Liver (tissue), 7 donors: ENCODE measurements at regions not wholly inside any gene's neighbourhood (a gene's known extent, or its start where the extent isn't known, plus 50 kb on each side); places are given as distances from the start of the nearest gene placed in this dataset.

Experiments used
- DNase-seq: peaks from one replicate; pipeline ENCODE4 v3.0.0-alpha.2; 2017; ENCODE audit warnings: low spot score
- H3K27ac ChIP-seq, 2 donors: one replicate each; pipeline ENCODE4 v1.7.0; 2013; ENCODE audit warnings: inconsistent platforms in 2 of 2, low read length in 2 of 2, control low read depth in 1 of 2, low read depth in 1 of 2, mild to moderate bottlenecking in 1 of 2
- H3K27me3 ChIP-seq, 4 donors: one replicate each; pipeline versions ENCODE4 v1.6.1 to v1.7.0; 2013; ENCODE audit warnings: low read length in 3 of 4, inconsistent platforms in 1 of 4, mild to moderate bottlenecking in 1 of 4, moderate library complexity in 1 of 4; ENCODE audit not compliant: control insufficient read depth in 4 of 4, insufficient read depth in 4 of 4
- H3K36me3 ChIP-seq, 4 donors: one replicate each; pipeline versions ENCODE4 v1.6.1 to v1.7.0; 2013; ENCODE audit warnings: low read length in 3 of 4, mild to moderate bottlenecking in 3 of 4, low read depth in 1 of 4, moderate library complexity in 1 of 4; ENCODE audit not compliant: control insufficient read depth in 4 of 4, insufficient read depth in 3 of 4
- H3K4me1 ChIP-seq, 4 donors: one replicate each; pipeline versions ENCODE4 v1.6.1 to v1.7.0; 2013; ENCODE audit warnings: low read length in 3 of 4, mild to moderate bottlenecking in 3 of 4, moderate library complexity in 1 of 4; ENCODE audit not compliant: control insufficient read depth in 4 of 4, insufficient read depth in 4 of 4
- H3K4me3 ChIP-seq, 3 donors: one replicate each; pipeline versions ENCODE4 v1.6.1 to v1.7.0; 2013; ENCODE audit warnings: low read length in 3 of 3, control low read depth in 1 of 3, low read depth in 1 of 3, mild to moderate bottlenecking in 1 of 3
- H3K9ac ChIP-seq, 2 donors: one replicate each; pipeline ENCODE4 v1.7.0; 2013; ENCODE audit warnings: low read length in 2 of 2, mild to moderate bottlenecking in 2 of 2, moderate library complexity in 2 of 2, control low read depth in 1 of 2, low read depth in 1 of 2
- H3K9me3 ChIP-seq, 4 donors: one replicate each; pipeline versions ENCODE4 v1.6.1 to v1.7.0; 2013; ENCODE audit warnings: low read length in 3 of 4; ENCODE audit not compliant: control insufficient read depth in 4 of 4
- EGR1 ChIP-seq, 2 donors: IDR thresholded peaks; 2 replicates each; pipeline ENCODE4 v1.6.1; 2016 to 2018; ENCODE audit warnings: antibody characterized with exemption in 2 of 2, low read depth in 2 of 2
- GABPA ChIP-seq, 2 donors: IDR thresholded peaks in 1 of 2; conservative IDR thresholded peaks in 1 of 2; 2 replicates each; pipeline ENCODE4 v1.6.1; 2016; ENCODE audit warnings: antibody characterized with exemption in 2 of 2, mild to moderate bottlenecking in 1 of 2, moderate library complexity in 1 of 2
- HNF4A ChIP-seq, 2 donors: conservative IDR thresholded peaks; 2 replicates each; pipeline ENCODE4 v1.6.1; 2016; ENCODE audit warnings: antibody characterized with exemption in 2 of 2, mild to moderate bottlenecking in 2 of 2
- JUND ChIP-seq, 2 donors: IDR thresholded peaks; 2 replicates each; pipeline ENCODE4 v1.6.1; 2016; ENCODE audit warnings: antibody characterized with exemption in 2 of 2
- NR2F2 ChIP-seq: IDR thresholded peaks from 2 replicates; pipeline ENCODE4 v1.6.1; 2016; ENCODE audit warnings: antibody characterized with exemption
- RAD21 ChIP-seq, 2 donors: IDR thresholded peaks; 2 replicates each; pipeline ENCODE4 v1.6.1; 2016; ENCODE audit warnings: antibody characterized with exemption in 2 of 2, mild to moderate bottlenecking in 2 of 2
- REST ChIP-seq: IDR thresholded peaks from 2 replicates; pipeline ENCODE4 v1.6.1; 2016; ENCODE audit warnings: antibody characterized with exemption, mild to moderate bottlenecking
- RXRA ChIP-seq, 2 donors: IDR thresholded peaks; 2 replicates each; pipeline ENCODE4 v1.6.1; 2017 to 2018; ENCODE audit warnings: antibody characterized with exemption in 2 of 2, mild to moderate bottlenecking in 1 of 2
- SP1 ChIP-seq: IDR thresholded peaks from 2 replicates; pipeline ENCODE4 v1.6.1; 2018; ENCODE audit warnings: antibody characterized with exemption, mild to moderate bottlenecking
- TAF1 ChIP-seq: conservative IDR thresholded peaks from 2 replicates; pipeline ENCODE4 v1.6.1; 2016; ENCODE audit warnings: antibody characterized with exemption, mild to moderate bottlenecking
- YY1 ChIP-seq: IDR thresholded peaks from 2 replicates; pipeline ENCODE4 v1.6.1; 2016; ENCODE audit warnings: antibody characterized with exemption, mild to moderate bottlenecking
- WGBS: extraction: QIAGEN DNeasy Blood & Tissue Kit; methylation state at CpG from one replicate; pipeline ENCODE4 v1.1.7; 2013; 5-methylcytosine and 5-hydroxymethylcytosine counted together
- TF ChIP-seq, protein P1 (sequence below): IDR thresholded peaks from 2 replicates; pipeline ENCODE4 v1.6.1; 2016; ENCODE audit warnings: antibody characterized with exemption
- TF ChIP-seq, protein P2 (sequence below): IDR thresholded peaks from 2 replicates; pipeline ENCODE4 v1.6.1; 2016; ENCODE audit warnings: antibody characterized with exemption
- TF ChIP-seq, protein P3 (sequence below): IDR thresholded peaks from 2 replicates; pipeline ENCODE4 v1.6.1; 2016; ENCODE audit warnings: antibody characterized with exemption
- donor health status: healthy.
- donor health status: healthy.
- donor health status: healthy.
- donor health status: healthy.

DNA sequence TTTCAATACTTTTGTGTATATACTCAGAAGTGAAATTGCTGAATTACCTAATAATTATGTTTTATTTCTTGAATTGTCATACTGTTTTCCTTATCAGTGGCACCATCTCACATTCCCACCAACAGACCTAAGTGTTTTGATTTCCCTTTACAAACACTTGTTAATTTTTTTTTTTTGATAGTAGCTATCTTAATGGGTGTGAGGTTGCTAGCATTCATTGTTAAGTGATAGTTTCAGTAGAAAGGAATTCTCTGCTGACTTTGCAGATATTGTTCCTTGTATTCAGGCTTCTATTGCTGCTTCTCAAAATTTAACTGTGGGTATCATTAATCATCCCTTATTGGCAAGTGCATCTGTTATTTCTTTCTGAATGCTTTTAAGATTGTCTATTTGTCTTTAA is 927.5 kb upstream of the SLIT2 start:
- no peaks in the 10 kb centered on the region for H3K36me3 ChIP-seq
- H3K27ac ChIP-seq = no peak overlapping the region
- no peak for DNase-seq
- no peak overlapping the region for H3K4me3 ChIP-seq
- no peak overlapping the region for H3K9ac ChIP-seq
- no peaks in the 10 kb centered on the region for H3K4me1 ChIP-seq
- no peaks in the 10 kb centered on the region for H3K9me3 ChIP-seq
- no peaks in the 10 kb centered on the region for H3K27me3 ChIP-seq
- TF ChIP-seq GABPA (IDR thresholded peaks at IDR 0.05 in 1 of 2, conservative IDR thresholded peaks at IDR 0.05 in 1 of 2) = no peak

- no peaks in the 10 kb centered on the region for H3K9me3 ChIP-seq
- H3K27me3 ChIP-seq = peaks cover 0 to 4% (median 0%) of the 10 kb centered on the region in 4 donors
- no peak for DNase-seq
- TF ChIP-seq RXRA (IDR thresholded peaks at IDR 0.05) (no peak), SP1 (no peak), HNF4A (conservative IDR thresholded peaks at IDR 0.05) (no peak), RAD21 (IDR thresholded peaks at IDR 0.05) (no peak), NR2F2 (no peak), TAF1 (no peak)
- TF ChIP-seq, protein P1, sequence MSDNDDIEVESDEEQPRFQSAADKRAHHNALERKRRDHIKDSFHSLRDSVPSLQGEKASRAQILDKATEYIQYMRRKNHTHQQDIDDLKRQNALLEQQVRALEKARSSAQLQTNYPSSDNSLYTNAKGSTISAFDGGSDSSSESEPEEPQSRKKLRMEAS = no peak
- TF ChIP-seq, protein P2, sequence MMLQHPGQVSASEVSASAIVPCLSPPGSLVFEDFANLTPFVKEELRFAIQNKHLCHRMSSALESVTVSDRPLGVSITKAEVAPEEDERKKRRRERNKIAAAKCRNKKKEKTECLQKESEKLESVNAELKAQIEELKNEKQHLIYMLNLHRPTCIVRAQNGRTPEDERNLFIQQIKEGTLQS = no peak
- TF ChIP-seq, protein P3, sequence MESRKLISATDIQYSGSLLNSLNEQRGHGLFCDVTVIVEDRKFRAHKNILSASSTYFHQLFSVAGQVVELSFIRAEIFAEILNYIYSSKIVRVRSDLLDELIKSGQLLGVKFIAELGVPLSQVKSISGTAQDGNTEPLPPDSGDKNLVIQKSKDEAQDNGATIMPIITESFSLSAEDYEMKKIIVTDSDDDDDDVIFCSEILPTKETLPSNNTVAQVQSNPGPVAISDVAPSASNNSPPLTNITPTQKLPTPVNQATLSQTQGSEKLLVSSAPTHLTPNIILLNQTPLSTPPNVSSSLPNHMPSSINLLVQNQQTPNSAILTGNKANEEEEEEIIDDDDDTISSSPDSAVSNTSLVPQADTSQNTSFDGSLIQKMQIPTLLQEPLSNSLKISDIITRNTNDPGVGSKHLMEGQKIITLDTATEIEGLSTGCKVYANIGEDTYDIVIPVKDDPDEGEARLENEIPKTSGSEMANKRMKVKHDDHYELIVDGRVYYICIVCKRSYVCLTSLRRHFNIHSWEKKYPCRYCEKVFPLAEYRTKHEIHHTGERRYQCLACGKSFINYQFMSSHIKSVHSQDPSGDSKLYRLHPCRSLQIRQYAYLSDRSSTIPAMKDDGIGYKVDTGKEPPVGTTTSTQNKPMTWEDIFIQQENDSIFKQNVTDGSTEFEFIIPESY = no peak
- H3K9ac ChIP-seq = no peak overlapping the region
- 52% methylated on average over 1 of the region's 1 CpG for WGBS
- H3K36me3 ChIP-seq = no peaks in the 10 kb centered on the region
- H3K4me3 ChIP-seq = no peak overlapping the region
- no peak overlapping the region for H3K27ac ChIP-seq
- no peaks in the 10 kb centered on the region for H3K4me1 ChIP-seq
These were observed 932.1 kb upstream of the SLIT2 start for GRCh38 chr4:19319607-19320006.

DNA sequence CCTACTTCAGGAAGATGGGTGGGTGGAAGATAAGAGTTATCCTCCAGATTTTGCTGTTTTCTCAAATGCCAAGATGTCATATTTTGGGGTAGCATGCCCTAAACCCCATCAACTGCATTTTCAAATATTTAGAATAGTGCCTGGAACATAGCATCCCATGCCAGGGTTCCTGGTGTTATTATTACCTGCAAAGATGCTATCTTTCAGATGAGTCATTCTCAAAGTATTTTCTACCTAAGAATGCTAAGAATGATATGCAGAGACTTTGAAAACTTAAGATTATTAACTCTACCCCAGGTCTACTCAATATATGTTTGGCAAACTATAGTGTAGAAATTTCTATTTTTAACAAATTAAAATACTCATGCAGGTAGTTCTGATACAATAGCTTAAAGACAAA is 934.3 kb upstream of the SLIT2 start:
- Histone ChIP-seq H3K4me3 (no peak overlapping the region), H3K36me3 (no peaks in the 10 kb centered on the region), H3K9me3 (no peaks in the 10 kb centered on the region), H3K4me1 (no peaks in the 10 kb centered on the region), H3K27me3 (peaks cover 0 to 4% (median 0%) of the 10 kb centered on the region in 4 donors), H3K27ac (no peak overlapping the region), H3K9ac (no peak overlapping the region)
- TF ChIP-seq REST (no peak), SP1 (no peak), NR2F2 (no peak), EGR1 (IDR thresholded peaks at IDR 0.05; ENCODE audit: low read depth in 2 of 2) (no peak), YY1 (no peak), GABPA (IDR thresholded peaks at IDR 0.05 in 1 of 2, conservative IDR thresholded peaks at IDR 0.05 in 1 of 2) (no peak), JUND (IDR thresholded peaks at IDR 0.05) (no peak), HNF4A (conservative IDR thresholded peaks at IDR 0.05) (no peak)
- TF ChIP-seq, protein P1 = no peak
- TF ChIP-seq, protein P3 = no peak
- no peak for DNase-seq
